AG04450 (cell line): ENCODE measurements at regions not wholly inside any gene's neighbourhood (a gene's known extent, or its start where the extent isn't known, plus 50 kb on each side); places are given as distances from the start of the nearest gene placed in this dataset.

Experiments used
- CTCF ChIA-PET: fragments of 300-600, 350-600 bp; formaldehyde crosslinking; extraction: SDS; loops from one replicate; lab custom pipeline; 2022; ENCODE audit warnings: antibody characterized with exemption, inconsistent platforms; lab: Charles Lee
- POLR2A ChIA-PET: fragments of 350-600 bp; formaldehyde crosslinking; extraction: SDS; loops from one replicate; lab custom pipeline; 2021; ENCODE audit warnings: antibody characterized with exemption, inconsistent platforms; lab: Yijun Ruan, JAX
- DNase-seq: peaks from one replicate; pipeline ENCODE4 v3.0.0-alpha.2; 2011; ENCODE audit warnings: low read depth, low spot score
- H3K27ac ChIP-seq: one replicate; pipeline ENCODE4 v1.5.1; 2012; ENCODE audit warnings: low read depth, low read length, control low read depth
- H3K27me3 ChIP-seq: one replicate; pipeline ENCODE4 v1.6.0; 2012; ENCODE audit warnings: low read length; ENCODE audit not compliant: control insufficient read depth, insufficient read depth
- H3K4me3 ChIP-seq: 2 replicates; pipeline ENCODE4 v1.5.1; 2011; ENCODE audit warnings: mild to moderate bottlenecking, low read depth, low read length, control low read depth
- H3K9me3 ChIP-seq: 2 replicates; pipeline ENCODE4 v1.5.1; 2012; ENCODE audit warnings: low read length; ENCODE audit not compliant: control insufficient read depth, insufficient read depth
- TF ChIP-seq, protein P1 (sequence below): IDR thresholded peaks from 2 replicates; pipeline ENCODE4 v1.5.1; 2011; ENCODE audit warnings: low read depth, low read length, control low read depth, inconsistent platforms

DNA sequence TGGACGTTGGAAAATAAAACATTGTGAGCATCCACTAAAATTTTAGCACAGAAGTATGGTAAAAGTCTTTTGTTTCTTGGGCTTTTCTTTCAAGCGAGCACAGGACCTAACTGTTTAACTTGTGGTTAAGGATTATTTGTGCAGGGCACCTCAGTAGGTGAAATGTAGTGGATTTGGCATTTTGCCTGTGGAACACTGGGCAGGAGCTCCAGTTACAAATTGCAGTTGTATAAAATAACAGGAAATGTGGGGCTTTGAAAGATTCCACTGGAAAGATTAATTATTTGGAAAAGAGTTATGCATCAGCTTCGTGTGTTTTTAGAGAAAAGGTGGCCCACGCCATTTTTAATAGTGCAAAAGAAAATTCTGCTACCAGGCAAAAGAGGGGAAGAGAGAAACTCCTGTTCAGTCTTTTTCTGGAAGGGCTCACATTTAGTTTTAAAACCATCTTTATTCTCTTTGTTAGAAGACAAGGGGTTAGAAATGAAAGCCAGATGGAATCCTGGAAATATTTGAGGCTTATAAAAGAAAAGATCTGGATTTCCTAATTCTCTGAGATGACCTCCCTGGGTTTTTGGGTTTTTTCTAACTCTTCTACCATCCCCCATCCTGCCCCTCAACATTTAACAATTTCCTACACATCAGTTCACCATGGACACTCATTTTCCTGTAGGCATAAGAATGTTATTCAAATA lies 144.3 kb upstream of the SERTAD2 start:
- Histone ChIP-seq H3K9me3 (no peaks in the 10 kb centered on the region), H3K27ac (no peak overlapping the region), H3K27me3 (peaks cover 3% of the 10 kb centered on the region), H3K4me3 (no peak overlapping the region)
- TF ChIP-seq, protein P1, sequence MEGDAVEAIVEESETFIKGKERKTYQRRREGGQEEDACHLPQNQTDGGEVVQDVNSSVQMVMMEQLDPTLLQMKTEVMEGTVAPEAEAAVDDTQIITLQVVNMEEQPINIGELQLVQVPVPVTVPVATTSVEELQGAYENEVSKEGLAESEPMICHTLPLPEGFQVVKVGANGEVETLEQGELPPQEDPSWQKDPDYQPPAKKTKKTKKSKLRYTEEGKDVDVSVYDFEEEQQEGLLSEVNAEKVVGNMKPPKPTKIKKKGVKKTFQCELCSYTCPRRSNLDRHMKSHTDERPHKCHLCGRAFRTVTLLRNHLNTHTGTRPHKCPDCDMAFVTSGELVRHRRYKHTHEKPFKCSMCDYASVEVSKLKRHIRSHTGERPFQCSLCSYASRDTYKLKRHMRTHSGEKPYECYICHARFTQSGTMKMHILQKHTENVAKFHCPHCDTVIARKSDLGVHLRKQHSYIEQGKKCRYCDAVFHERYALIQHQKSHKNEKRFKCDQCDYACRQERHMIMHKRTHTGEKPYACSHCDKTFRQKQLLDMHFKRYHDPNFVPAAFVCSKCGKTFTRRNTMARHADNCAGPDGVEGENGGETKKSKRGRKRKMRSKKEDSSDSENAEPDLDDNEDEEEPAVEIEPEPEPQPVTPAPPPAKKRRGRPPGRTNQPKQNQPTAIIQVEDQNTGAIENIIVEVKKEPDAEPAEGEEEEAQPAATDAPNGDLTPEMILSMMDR = no peak
- CTCF ChIA-PET = interaction anchor here (1.7 kb wide), 1 partner anchor 152 kb away, joined by 5 read pairs; no protein-coding TSS in a partner anchor
- DNase-seq = peak; percentile 41
- POLR2A ChIA-PET = interaction anchor here (1.4 kb wide), 1 partner anchor 30 kb away, joined by 4 read pairs; no protein-coding TSS in a partner anchor

- TF ChIP-seq, protein P1 = no peak
- CTCF ChIA-PET = no interaction called here
- POLR2A ChIA-PET = no interaction called here
These were observed 146.0 kb upstream of the SERTAD2 start for GRCh38 chr2:64799592-64800252.

DNA sequence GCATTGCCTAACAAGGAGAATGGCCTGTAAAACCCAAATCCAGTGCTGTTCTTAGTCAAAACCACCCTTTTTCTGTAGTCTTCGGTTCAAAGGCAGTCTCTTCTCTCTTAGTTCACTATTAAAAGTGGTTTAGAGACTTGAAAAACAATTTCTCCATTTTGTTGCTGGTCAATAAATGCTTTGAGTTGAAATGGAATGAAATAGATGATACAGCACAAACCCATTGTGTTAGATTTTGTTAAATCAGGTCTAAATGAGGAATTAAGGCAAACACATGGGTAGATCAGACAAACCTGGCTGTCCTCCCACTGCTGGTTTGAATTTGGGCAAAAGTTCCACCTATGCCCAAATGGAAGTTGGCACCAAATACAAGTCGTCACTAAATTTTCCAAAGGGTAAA lies 150.1 kb upstream of the SERTAD2 start:
- ChIA-PET POLR2A (no interaction called here), CTCF (no interaction called here)
- no peak for DNase-seq
- H3K27ac ChIP-seq = no peak overlapping the region
- TF ChIP-seq, protein P1 = no peak
- no peaks in the 10 kb centered on the region for H3K27me3 ChIP-seq
- no peak overlapping the region for H3K4me3 ChIP-seq
- no peaks in the 10 kb centered on the region for H3K9me3 ChIP-seq

More at GRCh38 chr2:64799592-64800252, 146.0 kb upstream of the SERTAD2 start:
- Histone ChIP-seq H3K9me3 (no peaks in the 10 kb centered on the region), H3K27me3 (peaks cover 3% of the 10 kb centered on the region), H3K27ac (no peak overlapping the region), H3K4me3 (no peak overlapping the region)
- no peak for DNase-seq

GRCh38 chr2:64804651-64805050 lies 150.9 kb upstream of the SERTAD2 start:
- ChIA-PET POLR2A (no interaction called here), CTCF (interaction anchor here (0.8 kb wide), 1 partner anchor 37 kb away, joined by 3 read pairs; no protein-coding TSS in a partner anchor)
- Histone ChIP-seq H3K27me3 (no peaks in the 10 kb centered on the region), H3K9me3 (no peaks in the 10 kb centered on the region), H3K27ac (no peak overlapping the region), H3K4me3 (no peak overlapping the region)
- DNase-seq = no peak
- TF ChIP-seq, protein P1 = no peak

- ChIA-PET POLR2A (interaction anchor here (0.6 to 1.9 kb wide), 4 partner anchors 40 to 153 kb away, joined by 3 to 8 read pairs (median 6); partner anchors contain the start of gene SERTAD2), CTCF (interaction anchor here (0.7 kb wide), 1 partner anchor 16 kb away, joined by 3 read pairs; no protein-coding TSS in a partner anchor)
- peaks cover 5% of the 10 kb centered on the region; the same call in 1 of the 2 replicates for H3K9me3 ChIP-seq
- peak; percentile 99 for DNase-seq
- TF ChIP-seq, protein P1 = no peak
- H3K4me3 ChIP-seq = no peak overlapping the region
- peak overlapping the region; percentile 78 for H3K27ac ChIP-seq
- H3K27me3 ChIP-seq = no peaks in the 10 kb centered on the region
These were observed 153.7 kb upstream of the SERTAD2 start for GRCh38 chr2:64807417-64807816.
